IMR-90 (cell line): ENCODE measurements at regions not wholly inside any gene's neighbourhood (a gene's known extent, or its start where the extent isn't known, plus 50 kb on each side); places are given as distances from the start of the nearest gene placed in this dataset.

Experiments
- ATAC-seq: fragments of 200-7000 bp; cut with Tn5 transposase; 2 replicates; pipeline ENCODE4 v1.9.1; 2020; ENCODE audit warnings: low read depth, mild to moderate bottlenecking, moderate library complexity
- BruUV-seq: library from RNA; stranded (reverse); fragments of 400-500 nt; replicated peaks from 2 replicates; lab custom pipeline; 2021; lab: Mats Ljungman, UMichigan
- CTCF ChIA-PET: fragments of 300-600 bp; formaldehyde crosslinking; extraction: SDS; loops from one replicate; lab custom pipeline; 2021; ENCODE audit warnings: antibody characterized with exemption; lab: Yijun Ruan, JAX
- POLR2A ChIA-PET: fragments of 300-600 bp; sonication (Branson Sonifier 250); formaldehyde crosslinking; loops from one replicate; lab custom pipeline; 2022; ENCODE audit warnings: antibody characterized with exemption; ENCODE audit not compliant: unreplicated experiment; lab: Charles Lee
- DNase-seq: peaks from one replicate; pipeline ENCODE4 v3.0.0; 2013
- H2AFZ ChIP-seq: replicated peaks from 2 replicates; pipeline ENCODE3; 2013; ENCODE audit warnings: low read length, mild to moderate bottlenecking; ENCODE audit not compliant: poor library complexity
- H2AK5ac ChIP-seq: 2 replicates; pipeline ENCODE4 v1.6.1; 2013; ENCODE audit warnings: low read depth, low read length, inconsistent platforms
- H2AK9ac ChIP-seq: replicated peaks from 2 replicates; pipeline ENCODE3; 2013; ENCODE audit warnings: mild to moderate bottlenecking, low read depth, low read length, moderate library complexity; ENCODE audit not compliant: poor library complexity
- H2BK120ac ChIP-seq: 2 replicates; pipeline ENCODE4 v1.6.1; 2013; ENCODE audit warnings: low read depth, low read length, inconsistent platforms
- H2BK15ac ChIP-seq: 3 replicates; pipeline ENCODE4 v1.6.1; 2013; ENCODE audit warnings: low read depth, low read length, inconsistent platforms
- H2BK20ac ChIP-seq: 2 replicates; pipeline ENCODE4 v1.6.1; 2013; ENCODE audit warnings: low read depth, mild to moderate bottlenecking, inconsistent platforms, low read length, moderate library complexity
- H2BK5ac ChIP-seq: 2 replicates; pipeline ENCODE4 v1.6.1; 2013; ENCODE audit warnings: mild to moderate bottlenecking, low read depth, low read length, inconsistent platforms; ENCODE audit not compliant: poor library complexity, severe bottlenecking
- H3K14ac ChIP-seq: replicated peaks from 2 replicates; pipeline ENCODE4 v1.6.1; 2013; ENCODE audit warnings: low read depth, low read length, inconsistent platforms
- H3K18ac ChIP-seq: 2 replicates; pipeline ENCODE4 v1.6.1; 2013; ENCODE audit warnings: low read depth, low read length, control low read depth
- H3K23ac ChIP-seq: 2 replicates; pipeline ENCODE4 v1.6.1; 2013; ENCODE audit warnings: low read depth, low read length, inconsistent platforms
- H3K27ac ChIP-seq: 2 replicates; pipeline ENCODE4 v1.5.1; 2013; ENCODE audit warnings: mild to moderate bottlenecking, control low read depth, low read length; ENCODE audit not compliant: insufficient read depth
- H3K27me3 ChIP-seq: 2 replicates; pipeline ENCODE4 v1.6.1; 2013; ENCODE audit warnings: low read length; ENCODE audit not compliant: control insufficient read depth, insufficient read depth
- H3K36me3 ChIP-seq: 2 replicates; pipeline ENCODE4 v1.6.1; 2013; ENCODE audit warnings: low read length, mixed read lengths; ENCODE audit not compliant: control insufficient read depth, insufficient read depth
- H3K4ac ChIP-seq: 2 replicates; pipeline ENCODE4 v1.6.1; 2013; ENCODE audit warnings: low read depth, low read length, inconsistent platforms
- H3K4me1 ChIP-seq: 2 replicates; pipeline ENCODE4 v1.6.1; 2013; ENCODE audit warnings: low read length, mixed read lengths; ENCODE audit not compliant: control insufficient read depth, insufficient read depth
- H3K4me2 ChIP-seq: 2 replicates; pipeline ENCODE4 v1.6.1; 2013; ENCODE audit warnings: low read depth, mild to moderate bottlenecking, control low read depth, low read length, moderate library complexity
- H3K4me3 ChIP-seq: 2 replicates; pipeline ENCODE4 v1.5.1; 2013; ENCODE audit warnings: low read depth, mild to moderate bottlenecking, control low read depth, low read length, moderate library complexity; ENCODE audit not compliant: insufficient read depth
- H3K56ac ChIP-seq: 2 replicates; pipeline ENCODE4 v1.6.1; 2013; ENCODE audit warnings: low read length, inconsistent platforms; ENCODE audit not compliant: insufficient read depth; ENCODE audit errors: extremely low read depth
- H3K79me1 ChIP-seq, 2 experiments: 2 replicates each; pipeline ENCODE4 v1.6.1; 2013; ENCODE audit warnings: low read length in 2 of 2, inconsistent platforms in 1 of 2, low read depth in 1 of 2
- H3K9ac ChIP-seq: 2 replicates; pipeline ENCODE4 v1.6.1; 2013; ENCODE audit warnings: low read depth, low read length, control low read depth
- H3K9me1 ChIP-seq: 2 replicates; pipeline ENCODE4 v1.6.1; 2013; ENCODE audit warnings: low read length, inconsistent platforms; ENCODE audit not compliant: insufficient read depth
- H3K9me3 ChIP-seq: 2 replicates; pipeline ENCODE4 v1.6.1; 2013; ENCODE audit warnings: low read length; ENCODE audit not compliant: control insufficient read depth, insufficient read depth
- H4K20me1 ChIP-seq: 2 replicates; pipeline ENCODE4 v1.6.1; 2013; ENCODE audit warnings: low read length, inconsistent platforms; ENCODE audit not compliant: insufficient read depth
- H4K5ac ChIP-seq: 2 replicates; pipeline ENCODE4 v1.6.1; 2013; ENCODE audit warnings: mild to moderate bottlenecking, low read depth, low read length, control low read depth
- H4K8ac ChIP-seq, 2 experiments: 2 replicates each; pipeline ENCODE4 v1.6.1; 2013; ENCODE audit warnings: low read depth in 2 of 2, low read length in 2 of 2, control low read depth in 1 of 2, inconsistent platforms in 1 of 2
- H4K91ac ChIP-seq: 2 replicates; pipeline ENCODE4 v1.6.1; 2013; ENCODE audit warnings: low read depth, low read length, inconsistent platforms; ENCODE audit not compliant: insufficient read depth
- BHLHE40 ChIP-seq: fragments of 150-350 bp; IDR thresholded peaks from 2 replicates; pipeline ENCODE4 v1.6.1; 2016; ENCODE audit warnings: mild to moderate bottlenecking, low read depth, low read length
- CEBPB ChIP-seq: IDR thresholded peaks from 2 replicates; pipeline ENCODE4 v1.6.1; 2012; ENCODE audit warnings: low read depth, low read length, improper control_type of control experiment
- MAZ ChIP-seq: IDR thresholded peaks from 2 replicates; pipeline ENCODE4 v1.6.1; 2012; ENCODE audit warnings: low read depth, mild to moderate bottlenecking, low read length, improper control_type of control experiment, moderate library complexity, borderline replicate concordance
- MXI1 ChIP-seq: IDR thresholded peaks from 2 replicates; pipeline ENCODE4 v1.6.1; 2012; ENCODE audit warnings: low read depth, mild to moderate bottlenecking, low read length, moderate library complexity, borderline replicate concordance
- RAD21 ChIP-seq: IDR thresholded peaks from 2 replicates; pipeline ENCODE4 v1.6.1; 2012; ENCODE audit warnings: low read length, improper control_type of control experiment
- SMC3 ChIP-seq: fragments of 150-350 bp; IDR thresholded peaks from 2 replicates; pipeline ENCODE4 v1.6.1; 2016; ENCODE audit warnings: low read depth, mild to moderate bottlenecking, antibody characterized with exemption, low read length, moderate library complexity
- WGBS, 2 experiments: methylation state at CpG; one replicate each; pipeline versions ENCODE4 v1.1.5 to v1.1.7; 2013; ENCODE audit warnings: missing lambda C conversion rate in 2 of 2; ENCODE audit not compliant: insufficient read length in 1 of 2; ENCODE audit errors: extremely low coverage in 2 of 2; 5-methylcytosine and 5-hydroxymethylcytosine counted together
- dilution Hi-C: fragments of 300-500 bp; cut with HindIII; formaldehyde crosslinking; loops from one replicate; pipeline ENCODE4 v1.14.3; 2018; ENCODE audit warnings: low sequenced_read_pairs; ENCODE audit not compliant: unreplicated experiment
- in situ Hi-C: fragments of 300-500 bp; cut with MboI; formaldehyde crosslinking; loops from 3 replicates; pipeline ENCODE4 v1.14.3; 2019; ENCODE audit warnings: low sequenced_read_pairs, inconsistent platforms, mixed read lengths
- intact Hi-C: fragments of 100-400 bp; cut with micrococcal nuclease; formaldehyde crosslinking; loops from 2 replicates; pipeline ENCODE4 v1.10.0; 2022
- TF ChIP-seq, protein P1 (sequence below): fragments of 150-350 bp; IDR thresholded peaks from 2 replicates; pipeline ENCODE4 v1.6.1; 2016; ENCODE audit warnings: low read depth, mild to moderate bottlenecking, low read length, moderate library complexity, borderline replicate concordance
- TF ChIP-seq, protein P2 (sequence below): fragments of 150-350 bp; IDR thresholded peaks from 2 replicates; pipeline ENCODE4 v1.6.1; 2017; ENCODE audit warnings: mild to moderate bottlenecking, antibody characterized with exemption, low read length, low read depth

DNA sequence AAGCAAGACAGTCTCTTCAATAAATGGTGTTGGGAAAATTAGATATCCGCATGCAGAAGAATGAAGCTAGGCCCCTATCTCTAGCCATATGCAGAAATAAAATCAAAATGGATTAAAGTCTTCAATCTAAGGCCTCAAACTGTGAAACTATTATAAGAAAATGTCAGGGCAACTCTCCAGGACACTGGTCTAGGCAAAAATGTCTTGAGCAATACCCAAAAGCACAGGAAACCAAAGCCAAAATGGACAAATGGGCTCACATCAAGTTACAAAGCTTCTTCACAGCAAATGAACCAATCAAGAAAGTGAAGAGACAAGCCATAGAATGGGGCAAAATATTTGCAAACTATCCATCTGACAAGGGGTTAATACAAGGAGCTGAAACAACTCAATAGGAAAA is 338.8 kb downstream of the NNT start:
- no peak overlapping the region for H3K4ac ChIP-seq
- no peak overlapping the region for H2AFZ ChIP-seq
- intact Hi-C loops = no loop called here
- TF ChIP-seq, protein P1, sequence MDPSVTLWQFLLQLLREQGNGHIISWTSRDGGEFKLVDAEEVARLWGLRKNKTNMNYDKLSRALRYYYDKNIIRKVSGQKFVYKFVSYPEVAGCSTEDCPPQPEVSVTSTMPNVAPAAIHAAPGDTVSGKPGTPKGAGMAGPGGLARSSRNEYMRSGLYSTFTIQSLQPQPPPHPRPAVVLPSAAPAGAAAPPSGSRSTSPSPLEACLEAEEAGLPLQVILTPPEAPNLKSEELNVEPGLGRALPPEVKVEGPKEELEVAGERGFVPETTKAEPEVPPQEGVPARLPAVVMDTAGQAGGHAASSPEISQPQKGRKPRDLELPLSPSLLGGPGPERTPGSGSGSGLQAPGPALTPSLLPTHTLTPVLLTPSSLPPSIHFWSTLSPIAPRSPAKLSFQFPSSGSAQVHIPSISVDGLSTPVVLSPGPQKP = no peak
- TF ChIP-seq RAD21 = no peak
- TF ChIP-seq CEBPB = no peak
- no peak for TF ChIP-seq BHLHE40
- TF ChIP-seq MAZ = no peak
- TF ChIP-seq SMC3 = no peak
- TF ChIP-seq, protein P2, sequence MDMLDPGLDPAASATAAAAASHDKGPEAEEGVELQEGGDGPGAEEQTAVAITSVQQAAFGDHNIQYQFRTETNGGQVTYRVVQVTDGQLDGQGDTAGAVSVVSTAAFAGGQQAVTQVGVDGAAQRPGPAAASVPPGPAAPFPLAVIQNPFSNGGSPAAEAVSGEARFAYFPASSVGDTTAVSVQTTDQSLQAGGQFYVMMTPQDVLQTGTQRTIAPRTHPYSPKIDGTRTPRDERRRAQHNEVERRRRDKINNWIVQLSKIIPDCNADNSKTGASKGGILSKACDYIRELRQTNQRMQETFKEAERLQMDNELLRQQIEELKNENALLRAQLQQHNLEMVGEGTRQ = no peak
- no peak for TF ChIP-seq MXI1
- WGBS, 2 experiments = no CpG with 5 or more reads among the region's 1 CpG
- no peak overlapping the region for H2AK9ac ChIP-seq
- H3K4me1 ChIP-seq = no peaks in the 10 kb centered on the region
- H3K79me1 ChIP-seq = no peaks in the 10 kb centered on the region
- no peak overlapping the region for H3K56ac ChIP-seq
- no peak overlapping the region for H4K91ac ChIP-seq
- H4K8ac ChIP-seq = no peak overlapping the region
- no peak overlapping the region for H3K9ac ChIP-seq
- H2AK5ac ChIP-seq = no peak overlapping the region
- no peaks in the 10 kb centered on the region for H4K20me1 ChIP-seq
- CTCF ChIA-PET = no interaction called here
- POLR2A ChIA-PET = no interaction called here
- dilution Hi-C loops = no loop called here
- H3K36me3 ChIP-seq = no peaks in the 10 kb centered on the region
- H2BK20ac ChIP-seq = no peak overlapping the region
- peaks cover 6% of the 10 kb centered on the region; the same call in 1 of the 2 replicates for H3K9me3 ChIP-seq
- no peak overlapping the region for H3K4me3 ChIP-seq
- DNase-seq = no peak
- ATAC-seq = no peak
- H3K27ac ChIP-seq = no peak overlapping the region
- H3K9me1 ChIP-seq = no peaks in the 10 kb centered on the region
- no peak overlapping the region for H3K18ac ChIP-seq
- H3K27me3 ChIP-seq = no peaks in the 10 kb centered on the region
- H4K5ac ChIP-seq = no peak overlapping the region
- H3K23ac ChIP-seq = no peak overlapping the region
- no peak overlapping the region for H2BK5ac ChIP-seq
- no peak overlapping the region for H3K14ac ChIP-seq
- in situ Hi-C loops = no loop called here
- no peak overlapping the region for H2BK15ac ChIP-seq
- no TSS peak for BruUV-seq
- no peak overlapping the region for H2BK120ac ChIP-seq
- H3K4me2 ChIP-seq = no peak overlapping the region
